NCI-H82 (cell line): ENCODE measurements at regions not wholly inside any gene's neighbourhood (a gene's known extent, or its start where the extent isn't known, plus 50 kb on each side); places are given as distances from the start of the nearest gene placed in this dataset.
A peak's percentile ranks its signal among the peaks of the same experiment; 100 is the strongest.
"Not testable (repeated sequence)": the region's sequence is repeated elsewhere in the genome, so short reads cannot be mapped to it uniquely, and the experiment has no call there.

ENCODE experiments used
- DNase-seq: peaks from one replicate; lab custom pipeline; 2025; lab: John Stamatoyannopoulos, UW

DNA sequence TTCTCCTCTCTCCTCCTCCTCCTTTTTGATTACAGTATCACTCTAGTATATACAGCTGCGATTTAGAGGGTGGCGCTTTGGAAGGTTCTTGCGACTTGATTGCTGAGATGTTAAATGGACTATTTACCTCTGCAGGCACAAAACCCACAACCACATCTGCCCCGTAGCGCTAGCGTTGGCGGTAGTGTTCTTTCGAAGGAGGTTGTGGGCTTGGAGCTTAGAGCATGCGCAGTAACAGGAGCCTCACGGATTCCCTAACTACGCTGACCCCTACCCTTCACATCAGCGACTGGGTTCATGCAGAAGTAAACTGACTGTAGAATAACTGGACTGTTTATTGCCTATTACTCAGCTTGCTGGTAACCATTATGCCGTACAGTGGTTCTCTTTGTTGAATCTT lies 58.0 kb downstream of the CGGBP1 start:
- DNase-seq = peak; percentile 4

DNA sequence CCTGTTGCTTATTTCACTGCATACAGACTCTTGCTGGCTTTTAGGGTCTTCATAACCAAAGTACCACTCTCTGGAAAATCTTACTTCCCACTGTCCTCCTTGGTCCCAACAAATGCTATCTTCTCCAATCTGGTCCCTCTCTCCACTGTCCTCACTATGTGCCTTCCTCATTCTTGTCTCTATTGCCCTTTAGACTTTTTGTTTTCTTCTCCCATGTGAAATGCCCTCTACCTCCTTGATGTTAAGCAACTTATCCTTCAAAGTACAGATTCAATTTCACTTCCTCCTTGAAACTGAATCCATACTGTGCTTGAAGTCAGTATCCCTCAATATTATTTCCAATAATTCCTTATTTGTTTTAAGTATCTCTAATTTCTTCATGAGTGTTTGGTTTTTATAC lies 60.8 kb downstream of the CGGBP1 start:
- DNase-seq = no peak

DNA sequence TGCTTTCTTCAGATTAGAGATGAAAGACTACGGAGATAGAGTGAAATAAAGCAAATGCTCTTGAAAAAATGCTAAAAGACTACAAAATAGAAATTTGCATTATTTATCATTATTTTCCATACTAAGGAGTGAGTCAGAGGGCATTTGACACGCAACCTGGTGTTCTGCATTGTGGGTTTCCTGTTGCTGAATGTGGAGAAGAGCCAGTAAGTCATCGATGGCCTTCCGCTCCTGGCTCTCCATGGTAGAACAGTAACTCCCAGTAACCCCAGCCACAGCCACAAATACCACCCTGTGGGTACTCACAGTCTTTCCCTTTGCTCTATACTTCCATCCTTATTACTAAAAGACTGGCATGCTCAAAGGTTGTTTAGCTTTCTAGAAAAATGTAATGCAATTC lies 61.5 kb downstream of the CGGBP1 start:
- no peak for DNase-seq

DNA sequence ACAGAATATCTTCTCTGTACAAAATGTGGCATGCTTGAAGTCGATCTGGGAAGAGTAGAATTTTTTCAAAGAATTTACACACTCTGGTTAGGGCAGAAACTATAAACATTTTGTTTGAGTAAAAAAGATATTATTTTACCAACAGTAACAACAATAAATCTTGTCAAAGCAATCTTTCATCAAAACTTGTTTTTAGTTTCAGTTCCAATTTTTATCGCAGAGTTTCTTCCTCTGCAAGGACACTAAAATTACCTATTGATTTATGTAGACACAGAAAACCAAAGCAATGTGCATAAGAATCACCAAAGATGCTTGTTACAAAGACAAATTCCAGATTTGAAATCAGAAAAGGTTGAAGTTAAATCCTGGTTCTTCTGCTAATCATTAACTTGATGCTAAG lies 61.9 kb downstream of the CGGBP1 start:
- no peak for DNase-seq

DNA sequence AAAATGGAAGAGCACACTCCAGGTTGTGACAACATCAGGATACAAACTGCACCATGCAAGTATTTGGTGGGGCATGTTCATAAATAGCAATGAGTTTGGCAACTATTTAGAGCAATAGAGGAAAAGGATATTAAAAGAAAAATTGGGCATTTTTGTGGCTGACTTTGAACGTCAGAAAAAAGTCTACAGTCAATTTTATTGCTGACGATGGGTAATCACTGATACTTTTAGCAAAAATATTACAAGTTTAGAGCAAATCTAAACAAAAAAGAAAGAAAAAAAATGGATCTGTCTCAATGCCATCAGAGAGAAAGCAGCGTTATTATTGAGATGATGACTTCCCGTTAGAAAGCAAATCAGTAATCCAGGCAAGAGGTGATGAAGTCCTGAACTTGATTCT lies 65.2 kb downstream of the CGGBP1 start:
- DNase-seq = no peak

DNA sequence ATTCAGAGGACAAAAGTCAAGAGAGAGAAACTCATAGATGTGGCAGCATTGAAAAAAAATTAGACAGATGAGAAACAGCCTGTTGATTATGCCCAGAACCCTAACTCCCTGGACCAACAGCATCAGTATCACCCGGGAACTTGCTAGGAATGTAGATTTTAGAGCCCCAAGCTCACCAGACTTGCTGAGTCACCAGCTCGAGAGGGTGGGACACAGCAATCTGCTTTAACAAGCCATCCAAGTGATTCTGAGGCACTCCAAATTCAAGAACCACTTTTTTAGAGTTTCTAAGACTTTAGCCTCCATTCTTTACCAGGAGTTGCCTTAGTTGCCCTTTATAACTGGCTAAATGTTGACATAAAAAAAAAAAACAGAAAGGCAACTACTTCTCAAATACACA lies 70.9 kb downstream of the CGGBP1 start:
- no peak for DNase-seq

DNA sequence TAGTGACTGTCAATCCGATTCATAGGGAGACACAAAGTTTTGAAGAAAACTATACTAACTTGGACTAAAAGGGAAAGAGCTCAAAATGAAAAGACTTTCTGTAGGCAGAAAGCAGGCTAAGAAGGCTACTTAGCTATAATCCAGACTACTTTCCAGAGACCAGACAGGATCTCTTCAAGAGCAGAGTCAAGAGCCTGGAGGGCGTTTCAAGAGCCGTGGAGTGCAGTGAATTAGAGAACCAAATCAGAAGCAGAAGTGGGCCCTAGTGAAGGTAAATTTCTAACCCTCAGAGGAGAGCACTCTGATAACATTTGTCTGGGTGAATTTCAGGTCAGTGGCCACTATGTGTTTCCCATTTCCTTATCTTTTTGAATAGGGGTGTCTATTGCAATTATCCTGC lies 76.4 kb downstream of the CGGBP1 start:
- DNase-seq = no peak

DNA sequence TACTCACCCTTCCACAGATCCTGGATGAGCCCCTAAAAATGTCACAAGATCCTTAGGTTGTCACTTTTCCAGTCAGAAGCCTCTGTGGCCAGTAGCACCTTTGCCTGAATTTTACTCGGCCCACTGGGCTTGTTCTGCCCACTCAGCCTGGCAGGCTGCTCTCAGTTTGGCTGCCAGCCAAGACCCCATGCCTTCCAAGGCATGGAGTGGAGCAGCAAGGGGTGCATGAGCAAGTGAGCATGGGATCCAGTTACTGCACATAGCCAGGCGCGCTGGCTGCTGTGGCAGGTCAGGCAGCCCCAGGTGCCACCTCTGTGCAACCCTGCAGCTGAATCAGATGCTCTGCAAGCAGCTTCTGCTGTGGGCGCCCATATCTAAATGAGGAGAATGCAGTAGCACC lies 79.3 kb downstream of the CGGBP1 start:
- DNase-seq = no peak

DNA sequence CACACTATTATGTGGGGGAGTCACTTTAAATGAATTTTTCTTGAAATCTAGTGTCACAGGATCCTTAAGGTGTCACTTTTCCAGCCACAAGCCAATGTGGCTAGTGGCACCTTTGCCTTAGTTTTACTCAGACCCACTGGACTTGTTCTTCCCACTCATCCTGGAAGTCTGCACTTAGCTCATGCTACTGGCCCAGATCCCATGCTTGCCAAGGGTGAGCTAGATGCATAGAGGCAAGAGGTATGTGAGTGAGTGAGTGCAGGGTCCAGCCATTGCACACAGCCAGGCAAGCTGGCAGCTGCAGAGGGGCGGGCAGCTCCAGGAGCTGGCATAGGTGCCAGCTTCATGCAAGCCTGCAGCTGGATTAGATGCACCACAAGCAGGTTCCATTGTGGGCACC lies 81.0 kb downstream of the CGGBP1 start:
- DNase-seq = no peak

DNA sequence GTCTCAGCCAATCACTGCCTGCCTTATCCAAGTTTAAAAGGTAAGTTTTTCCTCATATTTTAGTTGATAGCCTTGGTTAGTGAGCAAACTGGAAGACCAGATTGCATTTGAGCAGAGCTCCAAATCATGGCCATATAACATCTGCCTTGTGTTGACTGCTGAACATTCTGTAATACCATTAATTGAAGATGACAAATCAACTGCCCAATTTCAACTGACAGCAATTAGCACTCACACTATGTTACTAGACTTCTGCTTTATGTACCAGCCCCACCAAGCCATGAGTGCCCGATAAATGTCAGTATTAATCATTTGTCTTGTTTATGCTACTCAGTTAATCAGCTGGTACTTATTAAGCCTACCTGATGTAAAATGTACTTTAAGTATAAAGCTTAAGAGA lies 83.1 kb downstream of the CGGBP1 start:
- DNase-seq = peak; percentile 96

DNA sequence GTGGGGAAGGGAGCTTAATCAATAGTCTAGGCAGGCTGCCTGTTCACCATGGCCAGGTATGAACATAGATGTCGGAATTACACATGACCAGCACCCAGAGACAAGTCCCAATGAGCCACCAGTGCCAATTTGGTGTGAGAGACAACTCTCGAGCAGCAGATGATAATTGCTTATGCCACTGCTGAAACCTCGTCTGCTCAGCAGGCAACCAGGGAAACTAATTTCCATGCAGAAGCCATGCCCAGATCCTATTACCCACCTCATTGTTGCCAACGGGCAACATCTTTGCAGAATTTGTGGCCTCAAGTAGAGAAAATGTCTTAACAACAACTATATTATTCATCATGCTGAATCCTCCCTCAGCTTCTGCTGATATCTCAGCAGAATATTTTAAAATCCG lies 84.9 kb downstream of the CGGBP1 start:
- no peak for DNase-seq

DNA sequence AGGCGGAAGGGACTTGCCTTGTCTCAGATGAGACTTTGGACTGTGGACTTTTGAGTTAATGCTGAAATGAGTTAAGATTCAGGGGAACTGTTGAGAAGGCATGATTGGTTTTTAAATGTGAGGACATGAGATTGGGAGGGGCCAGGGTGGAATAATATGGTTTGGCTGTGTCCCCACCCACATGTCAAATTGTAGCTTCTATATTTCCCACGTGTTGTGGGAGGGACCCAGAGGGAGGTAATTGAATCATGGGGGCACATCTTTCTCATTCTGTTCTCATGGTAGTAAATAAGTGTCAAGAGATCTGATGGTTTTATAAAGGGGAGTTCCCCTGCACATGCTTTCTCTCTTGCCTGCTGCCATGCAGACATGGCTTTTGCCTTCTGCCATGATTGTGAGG lies 89.2 kb downstream of the CGGBP1 start:
- DNase-seq = no peak

DNA sequence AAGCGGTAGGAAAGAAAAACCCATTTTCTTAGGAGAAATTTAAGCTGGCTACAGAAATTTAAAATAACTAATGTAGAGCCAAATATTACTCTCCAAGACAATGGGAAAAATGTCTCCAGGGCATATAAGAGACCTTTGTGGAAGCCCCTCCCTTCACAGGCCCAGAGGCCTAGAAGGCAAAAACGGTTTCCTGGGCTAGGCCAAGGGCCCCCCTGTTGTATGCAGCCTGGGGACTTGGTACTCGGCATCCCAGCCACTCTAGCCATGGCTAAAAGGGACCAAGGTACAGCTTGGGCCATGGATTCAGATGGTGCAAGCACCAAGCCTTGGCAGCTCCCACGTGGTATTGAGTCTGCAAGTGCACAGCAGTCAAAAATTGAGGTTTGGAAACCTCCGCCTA lies 90.1 kb downstream of the CGGBP1 start:
- DNase-seq = no peak

DNA sequence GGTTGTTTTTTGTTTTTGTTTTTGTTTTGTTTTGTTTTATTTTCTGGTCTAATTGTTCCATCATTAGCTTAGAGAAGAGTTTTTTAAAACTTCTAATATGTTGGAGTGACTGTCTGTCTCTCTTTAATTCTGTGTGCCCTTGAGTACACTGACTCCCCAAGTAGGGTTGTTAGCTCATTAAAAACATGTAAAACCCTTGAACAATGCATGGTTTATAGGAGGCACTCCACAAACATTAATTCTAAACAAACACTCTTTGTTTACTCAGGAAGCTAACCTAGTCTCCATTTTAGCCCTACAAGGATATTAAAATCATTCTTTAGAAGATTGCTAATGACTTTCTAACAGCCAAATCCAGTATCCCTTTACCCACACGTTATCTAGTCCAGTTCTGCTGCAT lies 100.5 kb downstream of the CGGBP1 start:
- no peak for DNase-seq

DNA sequence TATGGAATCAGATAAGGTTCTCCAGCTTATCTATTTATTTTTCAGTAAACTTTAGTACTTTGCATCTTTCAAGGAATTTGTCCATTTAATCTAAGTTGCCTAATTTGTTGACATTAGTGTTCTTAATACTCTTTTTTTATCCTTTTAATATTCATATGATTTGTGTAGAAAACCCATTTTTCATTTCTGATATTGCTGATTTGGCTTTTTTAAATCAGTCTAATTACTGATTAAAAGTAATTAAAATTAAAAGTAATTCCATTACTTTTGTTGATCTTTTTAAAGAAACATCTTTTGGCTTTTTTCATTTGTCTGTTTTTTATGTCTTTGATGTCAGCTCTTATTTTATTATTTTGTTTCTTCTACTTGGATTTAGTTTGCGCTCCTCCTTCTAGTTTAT lies 101.2 kb downstream of the CGGBP1 start:
- DNase-seq = no peak

DNA sequence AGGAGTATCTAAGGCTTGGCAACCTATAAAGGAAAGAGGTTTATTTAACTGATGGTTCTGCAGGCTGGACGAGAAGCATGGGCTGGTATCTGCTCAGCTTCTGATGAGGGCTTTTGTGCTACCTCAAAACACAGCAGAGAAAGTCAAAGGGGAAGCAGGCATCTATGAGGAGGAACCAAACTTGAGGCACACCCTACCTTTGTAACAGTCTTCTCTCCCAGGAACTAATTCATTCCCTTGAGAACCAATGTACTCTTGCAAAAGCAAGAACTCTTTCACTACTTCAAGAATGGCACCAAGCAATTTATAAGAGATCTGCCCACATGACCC lies 109.0 kb downstream of the CGGBP1 start:
- no peak for DNase-seq

DNA sequence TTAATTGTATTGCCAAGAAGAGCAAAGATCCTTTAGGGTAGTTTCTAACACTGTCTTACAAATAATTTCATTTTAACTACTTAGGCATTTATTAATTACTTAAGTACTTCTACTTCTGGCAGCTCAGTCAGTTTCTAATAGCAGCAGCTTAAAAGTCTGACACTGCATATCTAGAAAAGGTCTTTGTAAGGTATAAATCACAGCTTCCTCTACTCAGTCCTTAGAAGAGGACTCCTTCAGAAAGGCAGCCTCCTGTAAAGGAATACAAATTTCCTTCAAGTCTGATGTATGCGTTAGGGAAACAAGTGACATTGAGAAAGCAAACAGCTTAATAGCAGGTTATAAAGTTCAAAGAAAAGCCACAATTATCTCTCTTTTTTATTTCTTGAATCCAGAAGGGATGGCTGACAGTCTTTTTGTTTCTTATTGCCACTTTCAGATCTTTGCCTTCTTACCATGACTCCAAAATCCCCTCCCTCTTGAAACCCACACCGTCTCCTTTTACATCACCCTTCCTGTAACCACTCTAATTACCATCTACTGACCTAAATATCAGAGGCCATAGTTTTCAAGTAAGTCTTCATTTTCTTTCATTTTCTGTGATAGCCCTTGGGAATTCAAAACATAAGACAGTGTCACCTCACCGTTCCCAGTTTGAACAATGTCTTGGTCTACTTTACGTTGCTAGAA lies 109.5 kb downstream of the CGGBP1 start:
- no peak for DNase-seq

DNA sequence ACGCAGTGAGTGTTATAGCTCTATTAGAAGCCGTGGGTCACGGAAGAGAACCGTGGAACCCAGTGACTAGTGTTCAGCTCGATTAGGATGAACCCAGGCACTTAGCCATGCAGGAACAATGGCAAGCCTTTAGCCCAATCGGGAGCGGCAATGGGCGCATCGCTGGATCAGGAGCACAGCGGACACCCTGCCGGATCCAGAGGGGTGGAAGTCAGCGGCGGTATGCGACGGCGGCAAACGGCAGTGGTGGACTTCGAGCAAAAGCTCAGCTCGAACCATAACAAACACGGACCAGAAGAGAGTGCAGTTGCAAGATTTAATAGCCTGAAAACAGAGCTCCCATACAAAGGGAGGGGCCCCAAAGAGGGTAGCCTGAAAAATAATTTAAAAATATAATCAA lies 112.8 kb downstream of the CGGBP1 start:
- not testable (repeated sequence) for DNase-seq

DNA sequence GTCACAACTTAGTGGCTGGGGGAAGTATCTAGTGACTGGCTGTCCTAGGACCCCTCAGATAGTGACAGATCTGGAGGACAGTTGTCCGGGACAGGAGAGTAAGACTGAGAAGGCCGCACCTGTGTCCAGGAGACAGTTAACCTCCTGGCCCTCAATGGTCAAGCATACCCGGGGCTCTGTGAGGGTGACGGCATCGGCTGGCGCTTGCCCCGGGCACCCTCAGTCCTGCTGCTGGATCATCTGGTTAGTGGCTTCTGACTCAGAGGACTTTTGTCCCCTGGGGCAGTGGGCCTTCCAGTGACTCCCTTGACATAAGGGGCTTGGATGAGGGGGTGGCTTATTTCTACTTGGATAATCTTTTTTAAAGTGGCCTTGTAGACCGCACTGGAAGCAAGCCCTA lies 116.5 kb downstream of the CGGBP1 start:
- DNase-seq = not testable (repeated sequence)

DNA sequence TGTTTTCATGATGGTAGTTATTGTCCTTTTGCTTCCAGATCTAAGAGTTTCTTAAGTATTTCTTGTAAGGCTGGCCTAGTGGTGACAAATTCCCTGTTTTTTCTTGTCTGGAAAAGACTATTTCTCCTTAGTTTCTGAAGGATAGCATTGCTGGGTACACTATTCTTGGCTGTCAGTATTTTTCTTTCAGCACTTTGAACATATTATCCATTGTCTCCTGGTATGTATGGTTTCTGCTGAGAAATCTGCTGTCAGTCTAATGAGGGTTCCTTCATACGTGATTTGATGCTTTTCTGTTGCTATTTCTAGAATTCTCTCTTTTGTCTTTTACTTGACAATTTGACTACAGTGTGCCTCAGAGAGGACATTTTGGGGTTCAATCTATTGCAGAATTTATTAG lies 134.3 kb downstream of the CGGBP1 start:
- DNase-seq = no peak

DNA sequence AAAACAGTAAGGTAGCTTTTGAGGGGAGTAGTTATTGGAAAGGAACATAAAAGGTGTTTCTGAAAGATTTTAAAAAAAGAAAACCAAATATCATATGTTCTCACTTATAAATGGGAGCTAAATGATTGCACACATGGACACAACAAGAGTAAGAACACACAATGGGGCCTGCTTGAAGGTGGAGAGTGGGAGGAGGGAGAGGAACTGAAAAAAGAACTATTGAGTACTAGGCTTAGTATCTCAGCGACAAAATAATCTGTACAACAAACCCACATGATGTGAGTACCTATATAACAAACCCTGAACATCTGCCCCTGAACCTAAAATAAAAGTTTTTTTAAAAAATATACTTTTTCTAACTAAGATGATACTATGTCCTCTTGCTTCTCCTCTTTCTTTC lies 138.3 kb downstream of the CGGBP1 start:
- no peak for DNase-seq

DNA sequence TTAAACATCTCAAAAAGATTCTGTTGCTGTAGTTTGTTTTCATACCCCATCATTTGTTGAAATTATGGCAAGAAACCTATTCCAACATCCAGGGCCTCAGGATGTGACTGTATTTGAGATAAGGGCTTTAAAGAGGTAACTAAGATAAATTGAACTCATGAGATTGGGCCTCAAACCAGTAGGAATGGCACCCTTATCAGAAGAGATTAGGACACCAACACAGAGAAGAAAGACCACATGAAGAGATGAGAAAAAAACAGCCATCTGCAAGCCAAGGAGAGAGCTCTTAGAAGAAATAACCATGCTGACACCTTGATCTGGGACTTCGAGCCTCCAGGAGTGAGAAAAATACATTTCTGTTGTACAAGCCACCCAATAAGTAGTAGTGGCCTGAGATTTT lies 157.7 kb downstream of the CGGBP1 start:
- DNase-seq = no peak

DNA sequence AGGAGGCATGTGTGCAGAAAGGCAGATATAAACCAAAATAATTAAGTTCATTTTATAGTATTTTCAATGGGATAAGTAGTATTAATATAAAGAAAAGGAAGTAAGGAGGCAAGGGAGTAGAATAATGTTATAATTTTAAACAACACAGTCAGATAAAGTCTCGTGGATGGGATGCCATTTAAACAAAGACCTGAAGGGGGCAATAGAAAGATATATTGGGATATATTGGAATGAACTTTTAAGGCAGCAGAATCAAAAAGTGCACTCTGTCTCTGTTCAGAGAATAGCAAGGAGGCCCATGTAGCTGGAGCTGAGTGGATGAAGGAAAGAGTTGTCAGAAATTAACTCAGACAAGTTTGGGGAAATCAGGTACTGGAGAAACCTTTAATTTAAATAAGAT lies 158.7 kb downstream of the CGGBP1 start:
- peak; percentile 27 for DNase-seq

DNA sequence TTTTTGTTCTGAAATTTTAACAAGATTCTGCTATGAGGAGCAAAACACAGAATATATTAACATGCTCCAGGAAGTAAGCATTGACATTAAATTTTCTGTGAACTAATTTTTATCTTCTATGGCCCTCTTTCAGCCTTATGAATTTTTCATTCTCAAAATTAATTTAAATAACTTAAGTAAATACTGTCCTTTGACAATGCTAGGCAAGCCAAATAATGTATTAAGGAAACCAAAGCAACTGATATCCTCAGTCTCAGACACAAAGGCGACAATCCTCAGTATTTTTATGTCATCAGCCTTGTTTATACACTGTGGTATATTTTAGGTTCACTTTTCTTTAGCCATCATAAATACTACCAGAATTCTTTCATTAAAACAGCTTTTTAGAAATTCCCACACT lies 159.8 kb downstream of the CGGBP1 start:
- no peak for DNase-seq

DNA sequence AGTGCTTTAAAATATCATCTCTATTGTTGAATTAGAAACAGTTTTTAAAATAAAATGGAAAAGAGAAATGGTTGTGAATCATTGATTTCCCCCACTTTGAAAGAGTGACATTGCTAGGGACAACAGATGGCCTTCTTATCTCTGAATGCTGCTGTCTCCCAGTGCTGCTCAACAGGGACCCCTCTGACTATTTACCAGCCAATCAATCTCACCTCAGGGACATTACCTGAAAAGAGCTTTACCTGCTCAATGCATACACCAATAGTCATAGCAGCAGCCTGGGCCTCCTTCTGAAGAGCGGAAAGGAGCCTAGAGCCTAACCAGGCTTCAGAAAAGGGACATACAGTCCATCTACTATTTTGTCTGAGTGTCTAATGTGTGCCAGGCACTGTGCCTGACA lies 162.8 kb downstream of the CGGBP1 start:
- no peak for DNase-seq
